Dedifferentiated amniotic fluid mesenchymal stem cell (primary cell): ENCODE measurements at regions not wholly inside any gene's neighbourhood (a gene's known extent, or its start where the extent isn't known, plus 50 kb on each side); places are given as distances from the start of the nearest gene placed in this dataset.

Experiments
- DNase-seq: peaks from one replicate; pipeline ENCODE4 v3.0.0-alpha.2; 2016; ENCODE audit errors: extremely low spot score

GRCh38 chr21:39055167-39055767 lies 128.0 kb downstream of the PSMG1 start:
- no peak for DNase-seq

- no peak for DNase-seq
Measured at GRCh38 chr21:39054066-39054465, 129.2 kb downstream of the PSMG1 start.

DNA sequence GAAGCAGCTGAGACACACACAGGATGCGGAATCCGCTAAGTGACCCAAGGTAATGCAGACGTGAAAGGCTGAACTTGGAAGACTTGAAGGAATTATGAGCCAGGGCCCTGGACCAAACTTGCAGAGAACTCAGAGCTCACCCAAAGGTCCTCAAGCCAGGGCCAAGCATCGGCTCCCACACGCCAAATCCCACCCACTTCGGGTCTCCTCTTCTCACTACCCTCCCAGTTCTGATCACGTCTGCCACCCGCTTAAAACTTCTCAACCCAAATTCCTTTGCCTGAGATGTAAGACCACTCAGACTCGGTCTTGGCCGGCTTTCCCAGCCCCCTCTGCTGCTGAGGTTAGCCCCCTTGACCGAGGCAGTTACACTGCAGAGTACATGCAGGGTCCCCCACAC lies 130.1 kb downstream of the PSMG1 start:
- no peak for DNase-seq

DNA sequence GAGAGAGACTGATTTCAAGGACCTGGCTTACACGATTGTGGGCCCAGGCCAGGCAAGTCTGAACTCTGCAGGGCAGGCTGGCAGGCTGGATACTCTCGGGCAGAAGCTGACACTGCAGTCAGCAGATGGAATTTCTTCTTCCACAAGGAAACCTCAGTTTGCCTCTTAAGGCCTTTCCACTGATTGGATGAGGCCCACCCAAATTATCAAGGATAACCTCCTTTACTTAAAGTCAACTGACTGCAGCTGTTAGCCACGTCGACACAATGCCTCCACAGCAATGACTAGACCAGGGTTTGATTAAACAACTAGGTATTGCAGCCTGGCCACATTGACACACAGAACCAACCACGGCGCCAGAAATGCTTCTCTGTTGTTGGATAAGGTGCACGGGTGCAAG lies 130.5 kb downstream of the PSMG1 start:
- no peak for DNase-seq

DNA sequence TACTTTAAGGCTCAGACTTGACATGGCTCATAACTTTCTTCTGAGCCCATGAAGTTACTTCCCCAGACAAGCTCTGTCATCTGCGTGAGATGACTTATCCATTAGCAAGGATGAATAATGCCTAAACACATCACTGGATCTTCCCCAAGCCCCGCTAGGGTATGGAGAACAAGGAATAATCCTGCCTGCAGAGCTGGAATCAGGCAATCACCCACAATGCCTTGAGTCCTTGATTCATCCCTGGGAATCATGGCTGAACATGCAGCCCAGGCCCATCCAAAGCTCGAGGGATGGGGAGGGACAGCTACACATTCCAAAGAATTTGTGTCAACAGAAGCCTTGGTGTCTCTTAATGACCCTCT lies 131.7 kb downstream of the PSMG1 start:
- no peak for DNase-seq

DNA sequence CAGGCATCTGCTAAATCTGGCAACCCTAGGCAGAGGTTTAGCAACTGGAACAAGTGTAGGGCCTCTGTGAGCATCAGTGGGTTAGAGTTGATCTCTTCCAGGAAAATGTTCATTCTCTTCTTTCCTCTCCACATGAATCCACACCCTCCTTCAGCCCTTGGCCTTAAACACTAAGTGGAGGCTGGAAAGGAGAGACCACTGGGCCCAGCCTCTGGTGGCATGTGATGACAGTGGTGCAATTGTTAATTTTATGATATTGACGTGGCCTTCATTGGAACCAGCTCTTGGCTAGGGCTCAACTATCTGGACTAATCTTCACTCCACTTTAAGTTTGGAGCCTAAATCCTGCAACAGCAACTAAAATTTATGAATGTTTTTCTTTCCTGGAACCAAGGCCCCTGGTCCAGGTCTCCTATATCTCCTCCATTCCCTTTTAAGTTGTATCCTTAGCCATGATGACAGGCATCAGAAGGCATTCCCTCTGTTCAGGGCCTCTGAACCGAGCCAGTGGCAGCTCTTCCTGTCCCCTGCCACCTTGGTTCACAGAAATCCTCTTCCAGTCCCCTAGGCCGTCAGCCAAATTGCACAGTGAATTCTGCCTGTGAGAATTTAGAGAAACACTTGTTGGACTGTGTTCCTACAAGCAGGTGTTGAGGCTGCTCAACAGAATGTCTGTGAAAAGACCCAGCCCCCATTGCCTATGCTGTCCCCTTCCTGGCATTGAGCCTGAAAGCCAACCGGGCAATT lies 132.2 kb downstream of the PSMG1 start:
- no peak for DNase-seq

GRCh38 chr21:39048574-39048973 lies 134.7 kb downstream of the PSMG1 start:
- DNase-seq: no peak

GRCh38 chr21:39048064-39048463 lies 135.2 kb downstream of the PSMG1 start:
- no peak for DNase-seq

GRCh38 chr21:39047046-39047445 lies 136.2 kb downstream of the PSMG1 start:
- no peak for DNase-seq

DNA sequence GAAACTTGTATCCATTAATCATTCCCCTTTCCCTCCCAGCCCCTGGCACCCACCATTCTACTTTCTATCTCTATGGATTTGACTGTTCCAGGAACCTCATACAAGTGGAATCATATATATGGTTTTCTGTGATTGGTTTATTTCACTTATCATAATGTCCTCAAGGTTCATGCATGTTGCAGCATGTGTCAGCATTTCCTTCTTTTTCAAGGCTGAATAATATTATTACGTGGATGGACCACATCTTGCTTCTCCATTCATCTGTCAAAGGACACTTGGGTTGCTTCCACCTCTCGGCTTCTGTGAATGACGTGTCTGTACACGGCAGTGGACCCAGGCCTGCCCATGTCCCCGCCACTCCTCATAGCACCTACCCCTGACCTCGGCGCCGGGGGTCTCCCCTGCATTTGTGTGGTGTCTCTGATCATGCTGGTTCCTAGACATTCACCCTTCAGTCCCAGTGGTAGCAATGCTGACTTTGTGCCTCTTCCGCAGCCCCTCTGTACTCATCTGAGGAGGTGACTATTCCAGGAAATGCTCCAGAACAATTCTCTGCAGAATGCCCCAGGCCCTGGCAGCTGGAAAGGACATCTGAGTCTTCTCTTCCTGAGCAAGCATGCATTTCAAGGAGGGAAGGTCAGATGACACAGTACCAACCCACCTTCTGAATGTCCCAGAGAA lies 136.9 kb downstream of the PSMG1 start:
- DNase-seq: no peak

GRCh38 chr21:39041816-39042215 lies 141.4 kb downstream of the PSMG1 start:
- DNase-seq: no peak

GRCh38 chr21:39040494-39041110 lies 142.6 kb downstream of the PSMG1 start:
- no peak for DNase-seq

GRCh38 chr21:39037807-39038405 lies 145.3 kb downstream of the PSMG1 start:
- DNase-seq: no peak

GRCh38 chr21:39036581-39036980 lies 146.7 kb downstream of the PSMG1 start:
- no peak for DNase-seq

DNA sequence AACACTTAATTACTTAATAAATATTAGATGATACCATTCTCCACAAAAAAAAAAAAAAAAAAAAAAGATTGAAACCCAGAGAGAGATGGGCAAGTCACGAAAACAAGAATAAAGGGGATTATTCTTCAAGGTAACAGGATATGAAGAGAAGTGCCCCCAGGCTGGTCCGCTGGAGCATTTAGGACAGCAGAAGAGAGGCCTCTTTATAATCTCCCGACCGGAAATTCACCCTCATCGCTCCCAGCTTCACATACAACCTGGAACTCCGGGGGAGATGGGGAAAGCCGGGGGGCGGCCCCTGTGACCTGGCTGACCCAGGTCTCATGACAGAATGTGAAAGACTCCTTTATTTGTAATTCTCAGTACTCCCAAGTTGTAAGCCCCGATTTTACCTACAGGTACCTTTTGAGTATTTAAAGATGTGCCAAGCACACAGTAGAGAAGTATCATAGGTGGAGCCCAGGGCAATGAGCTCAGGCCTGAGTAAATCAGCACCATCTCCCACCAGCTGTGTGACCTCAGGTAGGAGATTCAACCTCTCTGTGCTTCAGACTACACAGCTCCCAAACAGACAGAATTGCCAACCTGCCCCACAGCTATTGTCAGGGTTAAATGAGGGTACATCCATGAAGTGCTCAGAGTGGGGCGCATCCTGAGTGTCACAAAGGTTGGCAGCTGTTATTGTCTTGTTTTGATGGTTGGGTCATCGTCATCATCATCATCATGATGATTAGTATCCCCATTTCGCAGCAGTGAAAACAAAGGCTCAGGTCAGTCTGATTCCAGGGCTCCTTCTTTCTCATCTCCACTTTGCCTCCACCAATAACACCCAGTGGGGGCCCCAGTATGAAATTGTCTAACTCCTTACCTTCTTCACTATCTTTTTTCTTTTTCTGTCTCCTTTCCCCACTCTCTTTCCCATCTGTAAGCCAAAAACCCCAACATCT lies 148.4 kb downstream of the PSMG1 start:
- DNase-seq: no peak

DNA sequence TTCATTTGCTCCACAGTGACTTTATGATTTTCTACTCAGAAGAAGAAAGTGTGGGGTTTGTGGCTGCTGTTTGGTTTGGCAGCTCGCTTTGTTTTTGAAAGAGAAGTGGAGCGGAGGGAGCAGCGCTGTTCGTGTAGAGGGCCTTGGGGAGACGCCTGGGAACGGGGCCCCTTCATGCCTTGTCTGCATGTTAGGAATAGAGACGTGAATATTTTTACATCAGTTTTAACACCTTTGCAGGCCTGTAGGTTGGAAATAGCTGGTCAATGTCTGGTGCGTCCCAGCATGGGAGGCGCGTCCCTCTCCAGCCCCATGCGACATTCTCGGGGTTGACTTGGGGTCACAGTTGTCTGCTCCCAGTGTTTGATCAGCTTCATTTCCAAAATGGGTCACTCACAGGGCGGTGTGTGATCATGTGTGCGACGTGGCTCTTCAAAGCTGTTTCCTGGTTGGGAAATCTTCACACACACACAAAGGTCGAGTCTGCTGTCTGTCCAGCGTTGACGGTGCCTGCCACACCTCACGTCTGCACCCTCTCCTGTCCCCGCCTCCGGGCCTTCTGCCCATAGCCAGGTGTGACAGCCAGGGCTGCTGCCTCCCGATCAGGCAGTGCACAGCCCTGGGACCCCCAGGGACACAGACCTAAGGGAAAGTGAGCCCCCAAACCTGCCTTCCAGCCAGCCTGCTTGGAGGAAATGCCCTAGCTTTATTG lies 149.2 kb downstream of the PSMG1 start:
- DNase-seq: no peak

DNA sequence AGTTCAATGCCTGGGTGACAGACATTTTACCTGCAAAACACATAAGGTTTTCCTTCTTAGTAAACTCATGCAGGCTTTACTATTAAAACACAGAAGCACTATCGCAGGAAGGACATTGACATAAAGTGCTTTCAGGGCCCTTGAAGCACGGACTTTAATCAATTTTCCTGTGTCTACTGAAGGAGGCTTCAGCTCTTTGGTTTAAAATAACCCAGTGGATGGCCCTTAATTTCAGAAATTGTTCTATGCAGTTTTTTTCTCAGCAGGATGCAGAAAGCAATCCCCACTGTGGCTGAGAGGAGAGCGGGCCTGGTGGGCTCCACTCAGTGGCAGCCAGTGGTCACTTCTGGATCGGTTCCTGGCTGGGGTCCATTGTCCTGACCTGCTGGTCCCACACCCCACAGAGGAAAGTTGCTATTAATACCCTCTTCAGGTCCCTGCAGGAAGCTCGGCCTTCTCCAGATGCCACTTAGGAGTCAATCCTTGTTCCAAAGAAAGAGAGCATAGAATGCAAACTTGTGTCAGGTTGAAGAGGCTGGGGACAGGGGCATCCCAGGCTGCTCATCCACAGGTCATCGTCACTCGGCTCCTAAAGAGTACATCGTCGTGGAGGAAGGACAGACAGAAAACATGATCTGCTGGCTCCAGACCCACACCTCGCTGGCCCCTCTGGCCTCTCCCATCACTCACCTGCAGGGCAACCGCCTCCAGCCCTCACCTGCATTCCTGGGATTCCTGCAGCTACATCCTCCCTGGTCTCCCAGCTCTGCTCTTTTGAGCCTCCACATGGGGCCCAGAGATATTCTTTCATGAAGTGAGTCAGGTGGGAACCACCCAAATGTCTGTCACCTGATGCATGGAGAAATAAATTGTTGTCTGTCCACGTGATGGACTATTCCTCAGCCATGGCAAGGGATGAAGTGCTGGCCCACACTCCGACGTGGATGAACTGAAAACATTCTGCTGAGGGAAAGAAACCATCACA lies 153.1 kb downstream of the PSMG1 start:
- DNase-seq: no peak

GRCh38 chr21:39029086-39029755 lies 154.0 kb downstream of the PSMG1 start:
- DNase-seq: peak; percentile 54

GRCh38 chr21:39025198-39025597 lies 158.1 kb downstream of the PSMG1 start:
- no peak for DNase-seq
